ENCODE measurements at regions not wholly inside any gene's neighbourhood (a gene's known extent, or its start where the extent isn't known, plus 50 kb on each side); places are given as distances from the start of the nearest gene placed in this dataset.

DNA sequence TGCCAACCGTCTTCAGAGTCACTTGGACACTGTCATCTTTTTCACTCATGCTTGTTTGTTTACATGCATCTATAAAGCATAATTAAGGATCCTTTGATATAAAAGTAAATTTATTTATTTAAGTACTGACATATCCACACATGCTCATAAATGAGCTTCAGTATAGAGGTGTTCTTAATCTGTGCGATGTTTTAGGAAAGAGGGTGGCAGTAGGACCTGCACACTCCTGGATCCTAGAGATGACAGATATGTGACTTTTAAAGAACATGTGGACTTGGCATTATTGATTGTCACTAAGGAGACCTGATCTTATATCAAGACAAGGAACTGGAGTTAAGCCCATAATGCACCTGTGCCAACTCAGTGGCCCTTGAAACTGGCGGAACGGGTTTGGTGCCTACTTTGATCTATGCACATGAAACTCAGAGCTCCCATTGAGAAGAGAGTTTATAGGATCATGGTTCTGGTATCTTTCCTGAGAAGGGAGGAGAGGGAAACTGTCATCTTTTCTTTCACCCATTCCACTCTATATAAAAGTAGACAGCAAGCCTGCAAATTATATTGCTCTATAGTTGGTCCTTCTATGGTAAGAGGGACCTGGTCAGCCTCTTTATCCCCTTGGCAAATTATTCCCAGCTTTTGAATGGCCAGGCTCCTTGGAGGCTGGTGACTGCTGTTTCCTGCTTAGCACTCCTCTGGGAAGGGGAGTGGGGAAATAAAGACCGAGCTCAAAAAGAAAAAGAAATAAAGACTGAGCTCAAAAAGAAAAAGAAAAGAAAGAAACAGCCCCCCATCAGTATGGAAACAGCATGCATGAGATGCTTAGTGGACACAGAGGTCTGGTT is 57.8 kb upstream of the LIFR start:
- TF ChIP-seq, protein P1, sequence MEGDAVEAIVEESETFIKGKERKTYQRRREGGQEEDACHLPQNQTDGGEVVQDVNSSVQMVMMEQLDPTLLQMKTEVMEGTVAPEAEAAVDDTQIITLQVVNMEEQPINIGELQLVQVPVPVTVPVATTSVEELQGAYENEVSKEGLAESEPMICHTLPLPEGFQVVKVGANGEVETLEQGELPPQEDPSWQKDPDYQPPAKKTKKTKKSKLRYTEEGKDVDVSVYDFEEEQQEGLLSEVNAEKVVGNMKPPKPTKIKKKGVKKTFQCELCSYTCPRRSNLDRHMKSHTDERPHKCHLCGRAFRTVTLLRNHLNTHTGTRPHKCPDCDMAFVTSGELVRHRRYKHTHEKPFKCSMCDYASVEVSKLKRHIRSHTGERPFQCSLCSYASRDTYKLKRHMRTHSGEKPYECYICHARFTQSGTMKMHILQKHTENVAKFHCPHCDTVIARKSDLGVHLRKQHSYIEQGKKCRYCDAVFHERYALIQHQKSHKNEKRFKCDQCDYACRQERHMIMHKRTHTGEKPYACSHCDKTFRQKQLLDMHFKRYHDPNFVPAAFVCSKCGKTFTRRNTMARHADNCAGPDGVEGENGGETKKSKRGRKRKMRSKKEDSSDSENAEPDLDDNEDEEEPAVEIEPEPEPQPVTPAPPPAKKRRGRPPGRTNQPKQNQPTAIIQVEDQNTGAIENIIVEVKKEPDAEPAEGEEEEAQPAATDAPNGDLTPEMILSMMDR (IDR thresholded peaks at IDR 0.05), result no peak
- TF ChIP-seq EP300 (IDR thresholded peaks at IDR 0.05) (no peak), POLR2A (IDR thresholded peaks at IDR 0.05; ENCODE audit: low read depth) (no peak), POLR2AphosphoS5 (IDR thresholded peaks at IDR 0.05) (no peak)
- intact Hi-C loops (cut with DNase I), result no loop called here
- peak; percentile 14 for DNase-seq (ENCODE audit: extremely low spot score)
- peaks cover 0 to 12% (median 8%) of the 10 kb centered on the region in 4 donors for H3K9me3 ChIP-seq
- no peak overlapping the region for H3K4me3 ChIP-seq
- no peak overlapping the region for H3K27ac ChIP-seq (replicated peaks in 1 of 4)
- no peaks in the 10 kb centered on the region for H3K36me3 ChIP-seq
- no peaks in the 10 kb centered on the region for H3K4me1 ChIP-seq
- 81% methylated on average over 5 of the region's 5 CpGs for WGBS
- H3K27me3 ChIP-seq, result no peaks in the 10 kb centered on the region

DNA sequence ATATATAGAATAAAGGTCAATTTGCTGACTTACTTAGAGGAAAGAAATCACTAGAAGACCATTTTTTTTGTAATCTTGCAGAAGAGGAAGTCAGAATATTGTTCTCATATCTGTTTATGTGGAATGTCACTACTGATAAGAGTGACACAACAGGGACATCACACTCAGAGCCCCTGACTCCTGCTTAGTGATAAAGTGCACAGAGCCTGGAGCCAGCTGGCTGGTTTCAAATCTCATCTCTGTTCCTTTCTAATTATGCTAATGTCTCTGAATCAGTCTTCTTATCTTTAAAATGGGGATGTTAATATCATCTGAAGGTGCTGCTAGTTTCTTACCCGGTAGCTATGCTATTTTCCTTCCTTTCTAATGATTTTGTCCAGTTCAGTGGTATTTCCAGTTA is 58.6 kb upstream of the LIFR start:
- WGBS, result 86% methylated on average over 1 of the region's 1 CpG
- H3K4me1 ChIP-seq, result no peaks in the 10 kb centered on the region
- H3K36me3 ChIP-seq, result no peaks in the 10 kb centered on the region
- no peaks in the 10 kb centered on the region for H3K27me3 ChIP-seq
- DNase-seq (ENCODE audit: extremely low spot score), result peak; percentile 29
- H3K9me3 ChIP-seq, result peaks cover 0 to 12% (median 8%) of the 10 kb centered on the region in 4 donors
- intact Hi-C loops (cut with DNase I), result no loop called here
- H3K4me3 ChIP-seq, result no peak overlapping the region
- H3K27ac ChIP-seq (replicated peaks in 1 of 4), result no peak overlapping the region
- no peak for TF ChIP-seq POLR2A (IDR thresholded peaks at IDR 0.05; ENCODE audit: low read depth)
- TF ChIP-seq, protein P1 (IDR thresholded peaks at IDR 0.05), result no peak
- no peak for TF ChIP-seq POLR2AphosphoS5 (IDR thresholded peaks at IDR 0.05)
- no peak for TF ChIP-seq EP300 (IDR thresholded peaks at IDR 0.05)

DNA sequence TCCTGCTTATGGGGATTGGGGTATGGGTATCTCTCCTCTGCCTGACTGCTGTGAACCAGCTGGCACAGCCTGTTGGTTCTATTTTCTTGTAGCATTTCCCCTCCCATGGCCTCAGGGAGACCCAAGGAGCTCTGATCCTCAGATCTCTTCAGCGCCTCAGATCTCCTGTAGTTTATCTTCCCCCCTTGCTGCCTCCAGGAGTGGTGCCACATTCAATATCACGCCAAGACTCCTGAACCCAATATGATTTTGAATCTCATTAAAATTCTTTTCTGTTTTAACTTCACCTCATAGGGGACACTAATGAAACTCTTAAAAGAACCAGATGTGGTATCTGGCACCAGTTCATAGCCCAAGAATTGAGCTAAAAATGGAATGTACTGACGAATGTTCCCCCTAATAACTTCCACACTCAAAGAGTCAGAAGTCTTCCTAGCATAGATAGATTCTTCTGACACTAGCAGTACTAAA is 59.6 kb upstream of the LIFR start:
- no peak overlapping the region for H3K4me3 ChIP-seq
- WGBS, result 52% methylated on average over 3 of the region's 3 CpGs
- H3K36me3 ChIP-seq, result no peaks in the 10 kb centered on the region
- TF ChIP-seq POLR2A (IDR thresholded peaks at IDR 0.05; ENCODE audit: low read depth) (no peak), POLR2AphosphoS5 (IDR thresholded peaks at IDR 0.05) (no peak), EP300 (IDR thresholded peaks at IDR 0.05) (no peak)
- TF ChIP-seq, protein P1 (IDR thresholded peaks at IDR 0.05), result no peak
- intact Hi-C loops (cut with DNase I), result no loop called here
- H3K9me3 ChIP-seq, result peaks cover 0 to 12% (median 8%) of the 10 kb centered on the region in 4 donors
- DNase-seq (ENCODE audit: extremely low spot score), result no peak
- H3K4me1 ChIP-seq, result no peaks in the 10 kb centered on the region
- no peaks in the 10 kb centered on the region for H3K27me3 ChIP-seq
- no peak overlapping the region for H3K27ac ChIP-seq (replicated peaks in 1 of 4)

DNA sequence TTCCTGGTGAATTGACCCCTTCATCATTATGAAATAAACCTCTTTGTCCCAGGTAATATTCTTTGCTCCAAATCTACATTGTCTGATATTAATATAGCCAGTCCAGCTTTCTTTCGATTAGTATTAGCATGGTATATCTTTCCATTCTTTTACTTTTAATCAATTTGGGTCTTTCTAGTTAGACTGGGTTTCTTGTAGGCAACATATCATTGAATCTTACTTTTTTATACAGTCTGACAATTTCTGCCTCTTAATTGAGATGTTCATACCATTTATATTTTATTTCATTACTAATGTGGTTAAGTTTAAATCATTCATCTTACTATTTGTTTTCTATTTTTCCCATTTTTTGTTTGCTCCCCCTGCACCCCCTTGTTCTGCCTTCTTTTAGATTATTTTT is 61.7 kb upstream of the LIFR start:
- DNase-seq (ENCODE audit: extremely low spot score), result no peak
- H3K9me3 ChIP-seq, result peaks cover 0 to 12% (median 8%) of the 10 kb centered on the region in 4 donors
- TF ChIP-seq POLR2AphosphoS5 (IDR thresholded peaks at IDR 0.05) (no peak), EP300 (IDR thresholded peaks at IDR 0.05) (no peak), POLR2A (IDR thresholded peaks at IDR 0.05; ENCODE audit: low read depth) (no peak)
- TF ChIP-seq, protein P1 (IDR thresholded peaks at IDR 0.05), result no peak
- H3K4me1 ChIP-seq, result no peaks in the 10 kb centered on the region
- intact Hi-C loops (cut with DNase I), result no loop called here
- no peaks in the 10 kb centered on the region for H3K36me3 ChIP-seq
- no peaks in the 10 kb centered on the region for H3K27me3 ChIP-seq
- H3K4me3 ChIP-seq, result no peak overlapping the region
- H3K27ac ChIP-seq (replicated peaks in 1 of 4), result no peak overlapping the region
- 96% methylated on average over 1 of the region's 1 CpG for WGBS

Data from esophagus muscularis mucosa (tissue), 4 donors.